OCI-LY7 (cell line): ENCODE measurements at regions not wholly inside any gene's neighbourhood (a gene's known extent, or its start where the extent isn't known, plus 50 kb on each side); places are given as distances from the start of the nearest gene placed in this dataset.

Source experiments
- BruUV-seq: library from RNA; stranded (reverse); fragments of 400-500 nt; replicated peaks from 2 replicates; lab custom pipeline; 2021; lab: Mats Ljungman, UMichigan
- CTCF ChIA-PET: fragments of 300-600 bp; sonication (Branson Sonifier 250); formaldehyde crosslinking; loops from one replicate; lab custom pipeline; 2022; ENCODE audit warnings: antibody characterized with exemption; ENCODE audit not compliant: unreplicated experiment; lab: Charles Lee
- POLR2A ChIA-PET: fragments of 300-600 bp; sonication (Branson Sonifier 250); formaldehyde crosslinking; loops from one replicate; lab custom pipeline; 2022; ENCODE audit warnings: antibody characterized with exemption; lab: Charles Lee
- DNase-seq: peaks from one replicate; pipeline ENCODE4 v3.0.0-alpha.2; 2015; ENCODE audit warnings: low spot score
- H2AFZ ChIP-seq: fragments of 200-600 bp; sonication (generic), shearing (Covaris generic); 2 replicates; pipeline ENCODE4 v1.6.1; 2014; ENCODE audit warnings: mild to moderate bottlenecking, antibody characterized with exemption, low read length, moderate library complexity
- H3K27ac ChIP-seq: fragments of 200-600 bp; sonication (generic); 2 replicates; pipeline ENCODE4 v1.5.1; 2014; ENCODE audit warnings: mixed run types, low read depth, mild to moderate bottlenecking, moderate library complexity, low read length, inconsistent platforms; ENCODE audit not compliant: poor library complexity, severe bottlenecking
- H3K36me3 ChIP-seq: fragments of 200-600 bp; sonication (generic); 2 replicates; pipeline ENCODE4 v1.6.1; 2014; ENCODE audit warnings: mild to moderate bottlenecking, antibody characterized with exemption, low read length, moderate library complexity, mixed read lengths; ENCODE audit not compliant: insufficient read depth
- H3K4me1 ChIP-seq: fragments of 200-600 bp; sonication (generic); 2 replicates; pipeline ENCODE4 v1.5.1; 2014; ENCODE audit warnings: mild to moderate bottlenecking, low read length; ENCODE audit not compliant: insufficient read depth, poor library complexity, severe bottlenecking
- H3K4me2 ChIP-seq: fragments of 200-600 bp; sonication (generic); 2 replicates; pipeline ENCODE4 v1.6.1; 2014; ENCODE audit warnings: mild to moderate bottlenecking, low read length
- H3K4me3 ChIP-seq: fragments of 200-600 bp; sonication (generic); 2 replicates; pipeline ENCODE4 v1.5.1; 2014; ENCODE audit warnings: mild to moderate bottlenecking, low read depth, low read length; ENCODE audit not compliant: poor library complexity, severe bottlenecking
- H3K79me2 ChIP-seq: fragments of 200-600 bp; sonication (generic); 2 replicates; pipeline ENCODE4 v1.6.1; 2016; ENCODE audit warnings: low read depth, mild to moderate bottlenecking, low read length, moderate library complexity, mixed read lengths; ENCODE audit not compliant: insufficient read depth
- H3K9me2 ChIP-seq: fragments of 200-600 bp; sonication (generic); 2 replicates; pipeline ENCODE4 v1.6.1; 2016; ENCODE audit warnings: mild to moderate bottlenecking, low read length, mixed read lengths; ENCODE audit not compliant: insufficient read depth
- H3K9me3 ChIP-seq: fragments of 200-600 bp; sonication (generic); 2 replicates; pipeline ENCODE4 v1.6.1; 2014; ENCODE audit warnings: mild to moderate bottlenecking, mixed run types, low read length, mixed read lengths
- H4K20me1 ChIP-seq: fragments of 200-600 bp; sonication (generic); 2 replicates; pipeline ENCODE4 v1.6.1; 2014; ENCODE audit warnings: mild to moderate bottlenecking, antibody characterized with exemption, low read length, moderate library complexity, mixed read lengths; ENCODE audit not compliant: insufficient read depth
- CTCF ChIP-seq: fragments of 200-600 bp; sonication (generic); conservative IDR thresholded peaks from 2 replicates; pipeline ENCODE4 v1.5.1; 2014; ENCODE audit warnings: mild to moderate bottlenecking, antibody characterized with exemption, low read length, moderate library complexity, mixed read lengths
- EZH2phosphoT487 ChIP-seq: fragments of 200-600 bp; sonication (generic); IDR thresholded peaks from 2 replicates; pipeline ENCODE4 v1.6.1; 2018; ENCODE audit warnings: low read depth, borderline replicate concordance, mild to moderate bottlenecking, mixed run types, antibody characterized with exemption, low read length, moderate library complexity, mixed read lengths
- intact Hi-C: fragments of 100-400 bp; cut with micrococcal nuclease; formaldehyde crosslinking; loops from one replicate; pipeline ENCODE4 v1.10.0; 2022; ENCODE audit not compliant: unreplicated experiment

- no peak for DNase-seq
- Histone ChIP-seq H3K9me2 (no peaks in the 10 kb centered on the region), H3K79me2 (no peaks in the 10 kb centered on the region), H3K9me3 (no peaks in the 10 kb centered on the region), H3K36me3 (no peaks in the 10 kb centered on the region), H3K4me1 (no peaks in the 10 kb centered on the region), H3K27ac (no peak overlapping the region), H2AFZ (no peak overlapping the region), H3K4me3 (no peak overlapping the region), H4K20me1 (no peaks in the 10 kb centered on the region), H3K4me2 (no peak overlapping the region)
- intact Hi-C loops: no loop called here
- TF ChIP-seq CTCF (no peak), EZH2phosphoT487 (no peak)
- CTCF ChIA-PET: no interaction called here
- POLR2A ChIA-PET: no interaction called here
- no TSS peak for BruUV-seq
These were observed 109.4 kb downstream of the MBL2 start for GRCh38 chr10:52663161-52663560.

GRCh38 chr10:52664629-52665028 lies 108.0 kb downstream of the MBL2 start:
- ChIA-PET CTCF (no interaction called here), POLR2A (no interaction called here)
- Histone ChIP-seq H3K27ac (no peak overlapping the region), H3K36me3 (no peaks in the 10 kb centered on the region), H3K9me2 (no peaks in the 10 kb centered on the region), H3K9me3 (no peaks in the 10 kb centered on the region), H3K79me2 (no peaks in the 10 kb centered on the region), H3K4me3 (no peak overlapping the region), H4K20me1 (no peaks in the 10 kb centered on the region), H3K4me2 (no peak overlapping the region), H3K4me1 (no peaks in the 10 kb centered on the region), H2AFZ (no peak overlapping the region)
- intact Hi-C loops: no loop called here
- BruUV-seq: no TSS peak
- TF ChIP-seq EZH2phosphoT487 (no peak), CTCF (no peak)
- no peak for DNase-seq

GRCh38 chr10:52665821-52666220 lies 106.8 kb downstream of the MBL2 start:
- CTCF ChIA-PET: no interaction called here
- H3K4me2 ChIP-seq: no peak overlapping the region
- DNase-seq: no peak
- POLR2A ChIA-PET: no interaction called here
- no peaks in the 10 kb centered on the region for H3K9me3 ChIP-seq
- H3K27ac ChIP-seq: no peak overlapping the region
- H3K79me2 ChIP-seq: no peaks in the 10 kb centered on the region
- H3K36me3 ChIP-seq: no peaks in the 10 kb centered on the region
- H3K4me3 ChIP-seq: no peak overlapping the region
- intact Hi-C loops: no loop called here
- TF ChIP-seq EZH2phosphoT487 (no peak), CTCF (no peak)
- H2AFZ ChIP-seq: no peak overlapping the region
- no TSS peak for BruUV-seq
- no peaks in the 10 kb centered on the region for H3K4me1 ChIP-seq
- H3K9me2 ChIP-seq: no peaks in the 10 kb centered on the region
- no peaks in the 10 kb centered on the region for H4K20me1 ChIP-seq
